GM19397 (cell line): ENCODE measurements at regions not wholly inside any gene's neighbourhood (a gene's known extent, or its start where the extent isn't known, plus 50 kb on each side); places are given as distances from the start of the nearest gene placed in this dataset.
"Not testable (repeated sequence)": the region's sequence is repeated elsewhere in the genome, so short reads cannot be mapped to it uniquely, and the experiment has no call there.

Experiments
- ATAC-seq: cut with Tn5 transposase; IDR thresholded peaks from one replicate; pipeline ENCODE4 v1.9.1; 2021; ENCODE audit warnings: mild to moderate bottlenecking, moderate library complexity; ENCODE audit not compliant: unreplicated experiment

DNA sequence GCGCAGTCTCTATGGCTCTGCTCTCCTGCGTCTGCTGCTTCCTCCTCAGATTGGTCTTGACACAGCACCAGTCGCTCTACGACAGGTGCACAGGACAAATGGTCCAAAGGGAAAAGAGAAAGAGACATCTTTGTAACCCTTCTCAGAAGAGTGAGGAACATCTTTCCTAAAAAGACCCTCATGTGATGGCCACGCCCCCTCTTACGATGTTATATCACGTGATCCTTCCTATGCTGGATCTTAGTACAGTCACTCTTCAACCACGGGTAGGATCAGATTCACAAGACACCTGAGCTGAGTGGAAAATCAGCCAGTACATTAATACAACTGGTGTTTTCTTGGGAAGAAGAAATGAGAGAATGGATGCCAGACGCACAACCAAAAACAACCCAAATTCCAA, 262.2 kb upstream of the CELF2 start:
- ATAC-seq = no peak

DNA sequence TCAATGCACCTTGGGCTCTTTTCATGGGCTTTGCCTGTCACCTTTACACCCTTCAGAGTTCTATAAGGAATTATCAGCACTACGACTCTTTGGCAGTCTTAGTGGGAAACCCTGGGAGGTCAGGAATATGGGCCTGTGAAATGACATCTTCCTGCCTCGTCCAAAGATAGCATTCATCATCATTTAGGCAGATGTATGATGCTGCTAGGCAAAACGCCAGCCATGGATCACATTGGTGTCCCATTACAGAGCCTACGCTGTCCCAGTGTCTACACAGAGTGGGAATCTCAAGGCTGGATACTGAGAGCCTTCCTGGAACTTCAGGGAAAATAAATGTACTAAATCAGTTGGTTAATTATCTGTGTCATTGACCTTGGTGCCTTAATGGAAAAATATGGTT, 259.4 kb upstream of the CELF2 start:
- no peak for ATAC-seq

DNA sequence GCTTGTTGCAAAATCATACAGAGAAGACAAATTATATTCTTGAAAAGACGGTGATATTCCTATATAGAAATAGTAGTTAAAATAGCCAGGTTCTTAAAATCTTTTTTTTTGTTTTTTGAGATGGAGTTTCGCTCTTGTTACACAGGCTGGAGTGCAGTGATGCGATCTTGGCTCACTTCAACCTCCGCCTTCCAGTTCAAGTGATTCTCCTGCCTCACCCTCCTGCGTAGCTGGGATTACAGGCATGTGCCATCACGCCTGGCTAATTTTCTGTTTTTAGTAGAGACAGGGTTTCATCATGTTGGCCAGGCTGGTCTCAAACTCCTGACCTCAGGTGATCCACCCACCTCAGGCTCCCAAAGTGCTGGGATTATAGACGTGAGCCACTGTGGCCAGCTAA, 257.9 kb upstream of the CELF2 start:
- ATAC-seq = not testable (repeated sequence)

DNA sequence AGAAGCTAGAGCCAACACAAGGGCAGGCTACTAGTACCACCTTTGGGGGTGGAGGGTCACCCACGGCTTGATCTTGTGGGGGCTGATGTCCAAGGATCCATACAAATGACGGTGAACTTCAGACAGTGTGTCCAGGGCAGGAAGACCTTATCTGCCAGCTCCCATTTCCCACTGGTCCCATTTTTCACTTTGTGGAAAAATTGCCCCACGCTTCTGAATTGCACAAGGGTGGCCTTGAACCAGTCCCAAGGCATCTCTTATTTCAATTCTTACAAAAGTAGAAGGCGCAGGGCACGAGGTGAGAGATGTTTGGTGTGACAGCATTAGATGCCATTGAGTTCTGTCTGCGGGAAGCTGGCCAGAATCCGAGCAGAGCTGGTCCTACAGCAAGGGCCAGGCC, 252.7 kb upstream of the CELF2 start:
- no peak for ATAC-seq

DNA sequence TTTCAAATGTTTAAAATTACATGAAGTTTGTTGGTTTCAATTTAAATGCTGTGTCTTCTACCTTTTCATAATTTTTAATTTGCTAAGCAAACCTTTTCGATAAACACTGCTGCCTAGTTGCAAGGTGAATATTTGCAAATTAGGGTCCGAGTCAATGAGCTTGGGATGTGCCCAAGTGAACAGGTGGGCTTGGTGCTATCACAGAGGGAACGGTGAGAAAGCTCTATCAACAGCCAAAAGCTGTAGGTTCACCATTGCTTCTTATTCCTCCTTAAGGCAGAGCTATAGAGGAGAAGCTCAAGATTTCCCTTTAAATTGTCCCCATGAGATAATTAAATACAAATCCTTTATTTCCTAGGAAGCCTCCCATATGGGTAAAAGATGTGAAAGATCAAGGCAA, 245.3 kb upstream of the CELF2 start:
- ATAC-seq = no peak

GRCh38 chr10:10772874-10773508, 244.7 kb upstream of the CELF2 start:
- ATAC-seq = no peak

- no peak for ATAC-seq
These were observed 243.3 kb upstream of the CELF2 start for GRCh38 chr10:10774416-10774815.

GRCh38 chr10:10776363-10776762, 241.3 kb upstream of the CELF2 start:
- ATAC-seq = no peak

DNA sequence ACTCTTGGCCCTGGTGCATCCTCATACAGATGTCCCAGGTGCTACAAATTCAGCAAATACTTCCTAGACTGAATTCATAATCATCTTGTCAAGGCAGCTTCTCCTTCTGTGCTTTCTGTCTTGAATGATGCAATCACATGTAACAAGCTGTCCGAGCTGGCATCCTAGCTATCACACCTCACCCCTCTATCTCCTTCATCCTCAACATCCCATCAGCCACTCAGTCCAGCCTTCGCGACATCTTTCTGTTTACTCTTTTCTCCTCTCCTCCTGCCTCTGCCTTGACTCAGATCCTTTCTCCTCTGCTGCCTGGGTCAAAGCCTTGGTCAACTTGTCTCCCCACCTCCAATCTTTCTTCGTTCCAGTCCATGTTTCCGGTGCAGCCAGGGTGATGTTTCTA, 240.4 kb upstream of the CELF2 start:
- no peak for ATAC-seq

- no peak for ATAC-seq
These were observed 239.9 kb upstream of the CELF2 start for GRCh38 chr10:10777723-10778122.

- ATAC-seq = no peak
These were observed 238.7 kb upstream of the CELF2 start for GRCh38 chr10:10778959-10779358.

DNA sequence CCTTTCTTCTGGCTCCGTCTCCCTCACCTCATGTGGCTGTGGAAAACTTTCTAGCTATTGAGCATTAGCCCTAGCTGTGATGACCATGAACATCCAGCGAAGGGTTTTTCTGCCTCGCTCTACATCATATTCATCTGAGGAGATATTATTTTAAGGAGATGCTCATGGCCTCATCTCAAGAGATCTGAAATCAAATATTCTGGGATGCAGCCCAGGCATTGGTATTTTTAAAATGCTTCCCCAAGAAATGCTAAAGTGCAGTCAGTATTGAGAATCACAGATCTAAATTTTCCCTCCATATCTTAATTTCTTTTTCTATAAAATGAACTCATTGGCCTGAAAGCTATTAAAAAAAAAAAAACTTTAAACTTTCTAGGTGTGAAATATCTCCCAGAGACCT, 238.2 kb upstream of the CELF2 start:
- no peak for ATAC-seq

DNA sequence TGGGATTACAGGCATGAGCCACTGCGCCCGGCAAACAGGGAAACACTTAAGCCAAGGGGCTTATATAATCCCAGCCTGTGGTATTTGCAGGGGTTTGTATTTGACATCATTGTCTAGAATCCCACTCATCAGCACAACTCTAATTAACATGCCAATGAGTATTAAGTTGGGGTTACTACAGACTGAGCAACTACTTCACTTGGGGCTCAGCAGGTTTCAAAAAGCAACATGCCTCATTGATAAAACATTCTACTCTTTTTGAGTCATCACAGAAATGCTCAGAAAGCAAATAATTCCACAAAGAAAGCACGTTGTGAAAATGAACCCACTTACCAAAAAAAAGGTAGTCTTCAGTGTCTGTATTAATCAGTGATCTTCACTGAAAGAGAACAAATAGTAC, 236.9 kb upstream of the CELF2 start:
- no peak for ATAC-seq

- ATAC-seq = no peak
These were observed 235.1 kb upstream of the CELF2 start for GRCh38 chr10:10782603-10783002.

DNA sequence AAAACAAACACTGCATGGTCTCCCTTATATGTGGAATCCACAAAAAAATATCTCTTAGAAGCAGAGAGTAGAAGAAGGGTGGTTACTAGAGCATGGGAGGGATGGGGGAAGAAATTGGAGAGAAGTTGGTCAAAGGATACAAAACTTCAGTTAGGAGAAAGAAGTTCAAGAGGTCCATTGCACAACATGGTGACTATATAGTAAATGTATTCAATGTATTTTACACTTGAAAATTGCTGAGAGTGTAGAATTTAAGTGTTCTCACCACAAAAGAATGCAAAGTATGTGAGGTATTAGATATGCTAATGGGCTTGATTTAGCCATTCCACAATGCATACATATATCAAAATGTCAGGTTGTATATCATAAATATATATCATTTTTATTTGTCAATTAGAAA, 232.0 kb upstream of the CELF2 start:
- ATAC-seq = no peak

GRCh38 chr10:10786109-10787090, 231.3 kb upstream of the CELF2 start:
- ATAC-seq = no peak

GRCh38 chr10:10787586-10787985, 230.1 kb upstream of the CELF2 start:
- ATAC-seq = no peak

DNA sequence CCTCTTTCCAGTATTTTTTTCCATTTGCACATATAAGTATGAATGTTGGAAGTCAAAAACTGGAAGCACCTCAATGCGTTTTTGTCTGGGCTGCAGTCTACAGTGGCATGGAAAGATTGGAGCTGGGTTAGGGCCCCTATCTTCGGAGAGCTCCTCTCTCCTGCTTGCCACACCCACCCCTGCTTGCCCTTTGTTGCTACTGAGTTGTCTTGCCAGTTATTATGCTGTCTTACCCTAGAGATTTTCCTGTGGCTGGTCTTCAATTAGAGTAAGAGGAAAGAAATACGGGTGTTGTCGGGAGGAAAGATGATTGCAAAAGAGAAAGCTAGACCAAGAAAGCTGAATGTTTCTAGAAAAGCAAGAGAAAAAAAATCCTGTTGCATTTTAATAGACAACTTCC, 228.9 kb upstream of the CELF2 start:
- no peak for ATAC-seq

DNA sequence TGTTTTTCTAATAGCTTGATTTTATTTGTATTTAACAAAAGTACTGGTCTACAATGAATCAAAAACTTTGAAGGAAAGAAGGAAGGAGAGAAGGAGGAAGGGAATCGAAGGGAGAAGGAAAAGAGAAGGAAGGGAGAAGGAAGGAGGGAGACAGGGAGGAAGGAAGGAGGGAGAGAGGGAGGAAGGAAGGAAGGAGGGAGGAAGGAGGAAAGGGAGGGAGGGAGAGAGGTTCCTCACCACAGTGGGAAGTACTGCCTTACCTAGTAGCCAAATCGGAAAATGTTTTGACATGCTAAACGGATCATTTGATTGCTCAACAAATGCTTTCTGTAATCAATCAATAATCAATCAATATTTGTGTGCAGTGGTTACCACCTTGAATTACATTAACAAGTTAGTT, 225.8 kb upstream of the CELF2 start:
- no peak for ATAC-seq

DNA sequence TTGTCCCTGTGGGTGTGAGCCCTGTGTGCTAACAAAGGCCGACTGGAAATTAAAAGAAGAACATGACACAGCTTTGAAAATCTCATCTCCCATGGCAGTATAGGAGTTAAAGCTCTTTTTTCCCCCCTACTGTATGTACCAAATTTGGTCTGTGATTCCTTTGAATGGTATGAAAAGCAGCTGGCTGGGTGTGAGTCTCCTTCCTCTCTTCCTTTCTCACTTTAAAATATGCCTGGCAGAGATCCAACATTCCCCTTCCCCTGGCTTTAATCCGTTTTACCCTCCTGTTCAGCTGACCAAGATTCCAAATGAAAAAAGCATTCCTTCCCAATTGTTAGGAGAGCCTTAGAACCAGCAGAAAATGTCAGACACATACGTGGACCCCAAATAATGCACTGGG, 225.0 kb upstream of the CELF2 start:
- ATAC-seq = no peak

GRCh38 chr10:10794046-10794445, 223.6 kb upstream of the CELF2 start:
- no peak for ATAC-seq

DNA sequence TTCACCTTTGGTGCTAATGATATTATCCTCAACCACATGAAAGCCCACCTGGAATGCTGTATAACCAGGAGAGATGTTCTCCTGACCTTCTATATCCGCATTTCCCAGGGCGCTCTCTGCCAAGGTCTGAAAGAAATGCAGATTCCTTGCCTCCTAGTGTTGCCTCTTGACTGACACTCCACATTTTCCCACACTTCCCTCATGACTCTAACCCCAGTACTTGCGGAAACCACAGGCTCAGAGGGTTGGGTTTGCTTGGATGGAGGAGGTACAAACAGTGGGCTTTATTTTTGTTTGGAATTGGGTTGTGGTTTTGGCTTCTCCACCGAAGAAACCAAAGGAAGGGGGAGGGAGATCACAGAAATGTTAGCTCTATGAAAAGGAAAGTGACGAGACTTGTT, 222.9 kb upstream of the CELF2 start:
- ATAC-seq = no peak
